Left renal cortex interstitium (tissue), 4 donors: ENCODE measurements at regions not wholly inside any gene's neighbourhood (a gene's known extent, or its start where the extent isn't known, plus 50 kb on each side); places are given as distances from the start of the nearest gene placed in this dataset.
A peak's percentile ranks its signal among the peaks of the same experiment; 100 is the strongest.

ENCODE experiments used
- DNase-seq, 4 donors: peaks; one replicate each; pipeline ENCODE4 v3.0.0-alpha.2; 2013; ENCODE audit warnings: low read depth in 4 of 4, low spot score in 2 of 4, missing footprints in 1 of 4

GRCh38 chr14:26849514-26849913 is 251.7 kb upstream of the NOVA1 start:
- DNase-seq = no peak

- no peak for DNase-seq
Observed at GRCh38 chr14:26851793-26852192, 254.0 kb upstream of the NOVA1 start.

GRCh38 chr14:26855077-26855753 is 257.4 kb upstream of the NOVA1 start:
- no peak for DNase-seq

DNA sequence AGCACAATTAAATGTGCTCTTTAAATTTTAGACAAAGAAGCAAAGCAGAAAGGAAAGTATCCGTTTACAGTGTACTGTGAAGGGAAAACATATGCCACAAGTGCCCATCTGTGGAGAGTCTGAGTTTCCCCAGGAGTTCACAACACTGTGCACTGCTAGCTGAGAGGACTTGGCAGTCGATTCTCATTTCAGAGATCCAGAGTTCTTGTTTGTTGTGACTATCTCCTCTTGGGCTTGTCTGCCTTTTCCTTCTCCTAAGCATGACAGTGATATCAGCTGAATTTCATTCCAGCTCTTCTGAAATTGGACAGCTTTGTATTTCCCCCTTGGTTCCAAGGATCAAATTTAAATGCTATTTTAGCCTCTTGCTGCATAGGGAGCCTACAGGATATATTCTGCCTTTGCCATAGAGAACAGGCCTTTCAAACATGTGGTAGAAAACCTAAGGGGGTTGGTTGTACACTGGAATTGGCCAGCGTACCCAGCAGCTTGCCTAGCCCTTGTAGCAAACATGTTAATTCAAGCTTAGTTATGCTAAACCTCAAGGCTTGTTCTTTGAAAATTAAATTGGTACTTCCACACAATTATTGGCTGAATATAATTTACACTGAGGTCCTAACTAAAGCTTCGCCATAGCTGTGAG is 259.2 kb upstream of the NOVA1 start:
- DNase-seq = no peak

DNA sequence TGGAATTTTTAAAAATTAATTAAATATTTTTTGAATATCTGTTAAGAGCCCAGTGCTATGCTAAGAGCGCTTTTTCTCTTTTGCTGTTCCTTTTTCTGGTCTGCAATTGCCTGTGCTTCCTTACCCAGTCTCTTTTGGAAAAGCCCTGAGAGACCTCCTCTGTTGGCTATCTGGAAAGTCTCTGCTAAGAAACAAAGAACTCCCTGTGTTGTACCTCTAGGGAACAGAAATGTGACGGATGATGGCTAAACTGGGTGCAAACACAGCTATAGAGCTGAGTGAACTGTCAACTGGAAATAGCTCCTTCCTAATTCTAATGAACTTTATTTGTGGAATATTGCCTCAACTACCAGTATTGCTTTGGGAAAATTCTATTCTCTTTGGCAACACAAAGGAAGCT is 261.6 kb upstream of the NOVA1 start:
- DNase-seq = no peak

GRCh38 chr14:26860111-26860510 is 262.3 kb upstream of the NOVA1 start:
- DNase-seq = no peak

DNA sequence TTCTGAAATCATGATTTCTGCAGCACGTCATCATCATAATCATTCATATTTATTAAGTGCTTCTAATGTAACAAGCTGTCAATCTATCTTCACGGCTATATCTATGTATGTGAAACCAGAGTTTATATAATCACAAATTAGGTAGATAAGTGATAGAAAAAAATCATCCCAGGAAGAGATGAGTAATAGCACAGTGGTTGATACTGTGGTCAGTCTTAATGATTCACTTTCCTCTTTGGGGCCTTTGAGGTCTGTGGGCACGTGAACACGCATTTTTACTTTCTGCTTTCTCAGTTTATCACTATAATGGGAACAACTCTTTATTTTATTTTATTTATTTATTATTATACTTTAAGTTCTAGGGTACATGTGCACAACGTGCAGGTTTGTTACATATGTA is 265.9 kb upstream of the NOVA1 start:
- DNase-seq = no peak

GRCh38 chr14:26866721-26867120 is 268.9 kb upstream of the NOVA1 start:
- no peak for DNase-seq

GRCh38 chr14:26867171-26867757 is 269.4 kb upstream of the NOVA1 start:
- no peak for DNase-seq

GRCh38 chr14:26870096-26870495 is 272.3 kb upstream of the NOVA1 start:
- no peak for DNase-seq

- no peak for DNase-seq
Observed at GRCh38 chr14:26870722-26871617, 273.1 kb upstream of the NOVA1 start.

- no peak for DNase-seq
Observed at GRCh38 chr14:26872515-26873361, 274.9 kb upstream of the NOVA1 start.

- DNase-seq = no peak
Observed at GRCh38 chr14:26873362-26873960, 275.6 kb upstream of the NOVA1 start.

- no peak for DNase-seq
Observed at GRCh38 chr14:26887847-26888246, 290.0 kb upstream of the NOVA1 start.

GRCh38 chr14:26888592-26888991 is 290.8 kb upstream of the NOVA1 start:
- no peak for DNase-seq

DNA sequence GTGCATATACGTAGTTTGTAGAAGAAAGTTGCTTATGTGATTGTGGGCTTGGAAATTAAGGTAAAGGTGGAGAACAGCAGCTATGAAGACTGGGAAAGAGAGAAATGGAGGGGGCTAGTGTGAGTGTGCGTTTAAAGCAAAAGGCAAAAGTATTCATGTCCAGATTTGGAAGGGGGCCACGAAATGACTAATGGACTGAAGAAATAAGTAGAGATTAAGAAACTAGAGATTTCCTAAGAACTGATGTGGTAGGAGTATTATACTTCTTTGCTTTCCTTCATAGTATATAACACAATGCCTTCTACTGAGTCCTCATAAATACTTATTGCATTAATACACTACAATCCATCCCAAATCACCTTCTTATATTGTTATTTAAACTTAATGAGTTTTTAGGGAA is 298.6 kb upstream of the NOVA1 start:
- no peak for DNase-seq

GRCh38 chr14:26897196-26897595 is 299.4 kb upstream of the NOVA1 start:
- DNase-seq = peak in 3 of 4 donors; percentile 18 to 31 (median 25)

GRCh38 chr14:26905229-26905628 is 307.4 kb upstream of the NOVA1 start:
- no peak for DNase-seq

DNA sequence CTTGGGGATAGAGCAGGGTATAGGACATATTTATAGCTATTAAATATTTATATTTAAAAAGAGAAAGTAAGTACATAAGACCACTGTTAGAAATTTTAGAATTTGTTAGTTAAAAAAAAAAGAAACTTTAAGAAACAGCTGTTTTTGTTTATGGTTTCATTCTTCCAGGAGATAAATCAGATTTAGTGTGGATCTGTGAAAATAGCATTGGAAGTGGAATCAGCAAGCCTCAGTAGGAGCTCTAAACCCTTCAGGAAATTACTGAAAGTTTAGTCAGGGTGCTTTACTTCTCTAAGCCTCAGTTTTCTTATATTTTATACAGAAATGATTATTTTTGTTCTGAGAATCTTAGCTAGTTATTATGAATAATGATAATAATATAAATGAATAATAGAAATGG is 316.0 kb upstream of the NOVA1 start:
- no peak for DNase-seq

GRCh38 chr14:26917086-26917485 is 319.3 kb upstream of the NOVA1 start:
- DNase-seq = no peak
